ENCODE measurements at regions not wholly inside any gene's neighbourhood (a gene's known extent, or its start where the extent isn't known, plus 50 kb on each side); places are given as distances from the start of the nearest gene placed in this dataset.

GRCh38 chr9:108283696-108284095 is 572.1 kb downstream of the ACTL7B start:
- TF ChIP-seq, protein P1, sequence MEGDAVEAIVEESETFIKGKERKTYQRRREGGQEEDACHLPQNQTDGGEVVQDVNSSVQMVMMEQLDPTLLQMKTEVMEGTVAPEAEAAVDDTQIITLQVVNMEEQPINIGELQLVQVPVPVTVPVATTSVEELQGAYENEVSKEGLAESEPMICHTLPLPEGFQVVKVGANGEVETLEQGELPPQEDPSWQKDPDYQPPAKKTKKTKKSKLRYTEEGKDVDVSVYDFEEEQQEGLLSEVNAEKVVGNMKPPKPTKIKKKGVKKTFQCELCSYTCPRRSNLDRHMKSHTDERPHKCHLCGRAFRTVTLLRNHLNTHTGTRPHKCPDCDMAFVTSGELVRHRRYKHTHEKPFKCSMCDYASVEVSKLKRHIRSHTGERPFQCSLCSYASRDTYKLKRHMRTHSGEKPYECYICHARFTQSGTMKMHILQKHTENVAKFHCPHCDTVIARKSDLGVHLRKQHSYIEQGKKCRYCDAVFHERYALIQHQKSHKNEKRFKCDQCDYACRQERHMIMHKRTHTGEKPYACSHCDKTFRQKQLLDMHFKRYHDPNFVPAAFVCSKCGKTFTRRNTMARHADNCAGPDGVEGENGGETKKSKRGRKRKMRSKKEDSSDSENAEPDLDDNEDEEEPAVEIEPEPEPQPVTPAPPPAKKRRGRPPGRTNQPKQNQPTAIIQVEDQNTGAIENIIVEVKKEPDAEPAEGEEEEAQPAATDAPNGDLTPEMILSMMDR (IDR thresholded peaks at IDR 0.05; ENCODE audit: low read depth, low read length), result no peak
- no peak for TF ChIP-seq POLR2A (IDR thresholded peaks at IDR 0.05; ENCODE audit: extremely low read depth, insufficient read length)
